Mesenchymal stem cell (in vitro differentiated cells and primary cell): ENCODE measurements at regions not wholly inside any gene's neighbourhood (a gene's known extent, or its start where the extent isn't known, plus 50 kb on each side); places are given as distances from the start of the nearest gene placed in this dataset.

Experiments used
- DNase-seq: peaks from one replicate; pipeline ENCODE4 v3.0.0-alpha.2; 2013
- H2AFZ ChIP-seq: one replicate; pipeline ENCODE4 v1.6.1; 2013; ENCODE audit warnings: low read depth, mild to moderate bottlenecking, control low read depth, inconsistent platforms, low read length, moderate library complexity
- H2AK5ac ChIP-seq: 2 replicates; pipeline ENCODE4 v1.6.1; 2013; ENCODE audit warnings: low read length, moderate library complexity, mild to moderate bottlenecking, inconsistent platforms; ENCODE audit not compliant: severe bottlenecking
- H2BK120ac ChIP-seq: one replicate; pipeline ENCODE4 v1.6.1; 2013; ENCODE audit warnings: low read depth, mild to moderate bottlenecking, inconsistent platforms, low read length, moderate library complexity
- H2BK12ac ChIP-seq, 2 experiments: one replicate each; pipeline ENCODE4 v1.6.1; 2013; ENCODE audit warnings: inconsistent platforms in 2 of 2, low read length in 2 of 2, mild to moderate bottlenecking in 2 of 2, moderate library complexity in 2 of 2, control low read depth in 1 of 2
- H2BK15ac ChIP-seq: one replicate; pipeline ENCODE4 v1.6.1; 2013; ENCODE audit warnings: mild to moderate bottlenecking, low read depth, inconsistent platforms; ENCODE audit not compliant: poor library complexity, severe bottlenecking
- H2BK5ac ChIP-seq: 2 replicates; pipeline ENCODE4 v1.6.1; 2013; ENCODE audit warnings: low read depth, mild to moderate bottlenecking, low read length, control low read depth, inconsistent platforms; ENCODE audit not compliant: poor library complexity, severe bottlenecking
- H3K14ac ChIP-seq, 2 experiments: one replicate each; pipeline ENCODE4 v1.6.1; 2013; ENCODE audit warnings: inconsistent platforms in 2 of 2, low read length in 2 of 2, control low read depth in 1 of 2, mild to moderate bottlenecking in 1 of 2, moderate library complexity in 1 of 2
- H3K18ac ChIP-seq, 2 experiments: one replicate each; pipeline ENCODE4 v1.6.1; 2013; ENCODE audit warnings: inconsistent platforms in 2 of 2, low read length in 2 of 2, control low read depth in 1 of 2, low read depth in 1 of 2, mild to moderate bottlenecking in 1 of 2
- H3K23ac ChIP-seq, 2 experiments: one replicate each; pipeline ENCODE4 v1.6.1; 2013; ENCODE audit warnings: inconsistent platforms in 2 of 2, low read length in 2 of 2, mild to moderate bottlenecking in 2 of 2, moderate library complexity in 2 of 2, control low read depth in 1 of 2
- H3K27ac ChIP-seq: 2 replicates; pipeline ENCODE4 v1.5.1; 2013; ENCODE audit warnings: mild to moderate bottlenecking, moderate library complexity, low read length, control low read depth, inconsistent platforms; ENCODE audit not compliant: poor library complexity, severe bottlenecking
- H3K27me3 ChIP-seq, 2 experiments: 2 replicates each; pipeline versions ENCODE4 v1.6.1 to v1.7.0; 2013; ENCODE audit warnings: low read length in 2 of 2, mild to moderate bottlenecking in 2 of 2, moderate library complexity in 2 of 2, control low read depth in 1 of 2, inconsistent platforms in 1 of 2; ENCODE audit not compliant: control insufficient read depth in 1 of 2, insufficient read depth in 1 of 2
- H3K36me3 ChIP-seq, 2 experiments: 2 replicates each; pipeline versions ENCODE4 v1.6.1 to v1.7.0; 2013; ENCODE audit warnings: low read length in 2 of 2, control low read depth in 1 of 2, inconsistent platforms in 1 of 2, low read depth in 1 of 2, mild to moderate bottlenecking in 1 of 2; ENCODE audit not compliant: insufficient read depth in 2 of 2, control insufficient read depth in 1 of 2
- H3K4ac ChIP-seq, 2 experiments: one replicate each; pipeline ENCODE4 v1.6.1; 2013; ENCODE audit warnings: inconsistent platforms in 2 of 2, low read length in 2 of 2, mild to moderate bottlenecking in 2 of 2, moderate library complexity in 2 of 2, control low read depth in 1 of 2, low read depth in 1 of 2
- H3K4me1 ChIP-seq: 2 replicates; pipeline ENCODE4 v1.6.1; 2013; ENCODE audit warnings: low read depth, low read length, control low read depth; ENCODE audit not compliant: control insufficient read depth, insufficient read depth
- H3K4me2 ChIP-seq: 2 replicates; pipeline ENCODE4 v1.6.1; 2013; ENCODE audit warnings: low read length, mild to moderate bottlenecking, inconsistent platforms; ENCODE audit not compliant: poor library complexity, severe bottlenecking
- H3K4me3 ChIP-seq, 2 experiments: 2 replicates each; pipeline versions ENCODE4 v1.5.1 to v1.7.0; 2013; ENCODE audit warnings: low read length in 2 of 2, mild to moderate bottlenecking in 2 of 2, control low read depth in 1 of 2, low read depth in 1 of 2; ENCODE audit not compliant: insufficient read depth in 1 of 2
- H3K79me1 ChIP-seq: replicated peaks from 2 replicates; pipeline ENCODE4 v1.6.1; 2013; ENCODE audit warnings: mild to moderate bottlenecking, control low read depth, low read length, inconsistent platforms; ENCODE audit not compliant: poor library complexity, severe bottlenecking
- H3K9ac ChIP-seq: 2 replicates; pipeline ENCODE4 v1.7.0; 2013; ENCODE audit warnings: mild to moderate bottlenecking, low read length, moderate library complexity
- H3K9me3 ChIP-seq: 2 replicates; pipeline ENCODE4 v1.7.0; 2013; ENCODE audit warnings: mild to moderate bottlenecking, low read length; ENCODE audit not compliant: control insufficient read depth
- H4K8ac ChIP-seq: one replicate; pipeline ENCODE4 v1.6.1; 2013; ENCODE audit warnings: inconsistent platforms, mild to moderate bottlenecking, low read length, moderate library complexity
- H4K91ac ChIP-seq: one replicate; pipeline ENCODE4 v1.6.1; 2013; ENCODE audit warnings: mild to moderate bottlenecking, low read length, inconsistent platforms
- WGBS: methylation state at CpG from one replicate; pipeline ENCODE4 v1.1.7; 2013; ENCODE audit warnings: mixed read lengths; 5-methylcytosine and 5-hydroxymethylcytosine counted together

DNA sequence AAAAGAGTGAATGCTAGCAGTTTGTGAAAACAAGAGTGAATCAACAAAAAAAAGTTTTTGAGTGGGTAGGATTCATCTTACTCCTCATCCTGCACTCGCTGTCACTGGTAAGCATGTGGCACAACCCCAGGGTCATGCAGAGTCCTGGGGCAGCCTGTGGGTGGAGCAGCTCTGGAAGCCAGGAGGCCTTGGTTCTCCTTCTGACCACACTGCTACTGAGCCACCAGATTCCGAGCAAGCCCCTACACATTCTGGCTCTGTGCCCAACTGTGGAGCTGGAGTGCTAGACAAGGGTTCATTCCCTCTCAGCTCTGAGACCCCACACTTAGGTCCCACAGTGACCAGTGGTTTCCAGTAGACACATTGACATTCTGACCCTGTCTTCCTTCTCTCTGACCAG, 670.6 kb downstream of the BCL11A start:
- H3K9me3 ChIP-seq = no peaks in the 10 kb centered on the region
- no peaks in the 10 kb centered on the region for H3K36me3 ChIP-seq
- H4K91ac ChIP-seq = no peak overlapping the region
- no peak overlapping the region for H3K18ac ChIP-seq
- H4K8ac ChIP-seq = no peak overlapping the region
- no peak overlapping the region for H3K9ac ChIP-seq
- no peak for DNase-seq
- H3K27ac ChIP-seq = no peak overlapping the region
- no peaks in the 10 kb centered on the region for H3K27me3 ChIP-seq
- no peak overlapping the region for H3K23ac ChIP-seq
- no peaks in the 10 kb centered on the region for H3K79me1 ChIP-seq
- no peak overlapping the region for H2BK12ac ChIP-seq
- no peak overlapping the region for H2AFZ ChIP-seq
- H3K4me2 ChIP-seq = no peak overlapping the region
- WGBS = 83% methylated on average over 2 of the region's 2 CpGs
- H3K4me3 ChIP-seq = no peak overlapping the region
- H2BK120ac ChIP-seq = no peak overlapping the region
- H3K4ac ChIP-seq = no peak overlapping the region
- no peak overlapping the region for H3K14ac ChIP-seq
- no peak overlapping the region for H2BK5ac ChIP-seq
- H2BK15ac ChIP-seq = no peak overlapping the region
- H3K4me1 ChIP-seq = no peaks in the 10 kb centered on the region
- H2AK5ac ChIP-seq = no peak overlapping the region

DNA sequence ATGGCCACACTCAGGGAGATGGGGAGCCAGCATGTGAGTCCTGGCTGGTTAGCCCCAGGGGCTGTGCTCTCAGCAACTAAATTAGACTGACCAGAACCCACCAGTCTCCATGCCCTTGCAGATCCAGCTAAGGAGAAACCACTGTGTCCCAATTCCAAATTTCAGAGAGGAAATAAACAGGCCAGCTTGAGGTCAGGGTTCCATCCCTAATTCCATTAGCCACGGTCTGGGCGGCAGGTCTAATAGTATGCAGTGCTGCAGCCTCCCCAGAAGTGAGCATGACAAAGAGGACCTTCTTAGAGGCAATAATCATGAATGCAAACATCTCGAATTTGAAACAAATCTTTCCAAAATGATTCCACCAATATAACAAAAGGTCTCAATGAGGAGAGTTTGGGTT, 671.2 kb downstream of the BCL11A start:
- Histone ChIP-seq H4K8ac (no peak overlapping the region), H3K36me3 (no peaks in the 10 kb centered on the region), H2BK5ac (no peak overlapping the region), H4K91ac (no peak overlapping the region), H2AFZ (no peak overlapping the region), H3K23ac (no peak overlapping the region), H3K9me3 (no peaks in the 10 kb centered on the region), H3K14ac (no peak overlapping the region), H2BK12ac (no peak overlapping the region), H2BK120ac (no peak overlapping the region), H3K79me1 (no peaks in the 10 kb centered on the region), H3K18ac (no peak overlapping the region), H3K4ac (no peak overlapping the region), H3K27me3 (no peaks in the 10 kb centered on the region), H3K4me3 (no peak overlapping the region), H2AK5ac (no peak overlapping the region), H2BK15ac (no peak overlapping the region), H3K27ac (no peak overlapping the region), H3K4me1 (no peaks in the 10 kb centered on the region), H3K9ac (no peak overlapping the region), H3K4me2 (no peak overlapping the region)
- DNase-seq = no peak
- WGBS = 71% methylated on average over 2 of the region's 3 CpGs

DNA sequence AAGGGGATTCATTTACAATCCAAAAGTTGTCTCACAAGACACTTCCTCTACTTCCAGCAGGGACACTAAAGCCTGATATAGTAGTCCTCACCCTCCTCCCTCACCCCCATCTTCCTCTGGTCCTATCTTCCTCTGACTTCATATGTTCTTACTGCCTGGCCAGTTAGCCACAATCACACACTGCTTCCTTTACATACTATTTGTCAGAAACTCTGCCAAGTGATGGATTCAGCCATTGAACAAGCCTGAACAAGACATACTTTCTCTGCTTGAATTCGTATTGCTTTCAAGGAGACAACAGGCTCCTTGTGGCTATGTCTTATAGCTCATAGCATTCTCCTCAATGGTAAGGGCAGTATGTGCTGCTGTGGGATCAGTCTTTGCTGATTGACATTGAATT, 672.2 kb downstream of the BCL11A start:
- Histone ChIP-seq H2BK5ac (no peak overlapping the region), H3K18ac (no peak overlapping the region), H3K4ac (no peak overlapping the region), H3K36me3 (no peaks in the 10 kb centered on the region), H3K4me1 (no peaks in the 10 kb centered on the region), H2AK5ac (no peak overlapping the region), H2BK12ac (no peak overlapping the region), H3K27ac (no peak overlapping the region), H2AFZ (no peak overlapping the region), H3K23ac (no peak overlapping the region), H3K9ac (no peak overlapping the region), H3K4me3 (no peak overlapping the region), H2BK15ac (no peak overlapping the region), H2BK120ac (no peak overlapping the region), H3K14ac (no peak overlapping the region), H3K4me2 (no peak overlapping the region), H4K91ac (no peak overlapping the region), H3K79me1 (no peaks in the 10 kb centered on the region), H3K27me3 (no peaks in the 10 kb centered on the region), H3K9me3 (no peaks in the 10 kb centered on the region), H4K8ac (no peak overlapping the region)
- no peak for DNase-seq
- 56% methylated on average over 1 of the region's 1 CpG for whole genome bisulfite sequencing

DNA sequence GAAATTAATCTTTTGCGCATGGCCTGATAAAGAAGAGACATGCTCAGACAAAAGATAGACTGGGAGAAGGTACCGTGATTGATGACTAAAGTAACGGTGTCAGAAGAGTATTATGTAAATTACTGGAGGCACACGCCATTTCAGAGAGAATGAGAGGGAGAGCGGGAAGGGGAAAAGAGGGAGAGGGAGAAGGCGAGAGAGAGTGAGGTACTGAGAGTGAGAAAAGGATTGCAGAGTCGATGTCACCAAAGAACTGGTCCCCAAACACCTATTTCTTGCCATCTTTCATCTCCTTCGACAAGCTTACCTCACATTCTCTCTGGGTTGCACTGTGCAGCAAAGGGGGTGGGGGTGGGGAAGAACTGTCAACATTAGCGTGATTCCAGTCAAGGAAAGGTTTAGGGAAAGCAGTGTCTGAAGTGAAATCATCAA, 673.7 kb downstream of the BCL11A start:
- H3K4me1 ChIP-seq = no peaks in the 10 kb centered on the region
- H3K9ac ChIP-seq = no peak overlapping the region
- DNase-seq = no peak
- H3K4me3 ChIP-seq = no peak overlapping the region
- no peaks in the 10 kb centered on the region for H3K9me3 ChIP-seq
- no peaks in the 10 kb centered on the region for H3K36me3 ChIP-seq
- H2BK12ac ChIP-seq = no peak overlapping the region
- no peak overlapping the region for H3K18ac ChIP-seq
- no peak overlapping the region for H2BK120ac ChIP-seq
- no peak overlapping the region for H3K27ac ChIP-seq
- no peak overlapping the region for H3K4ac ChIP-seq
- no peak overlapping the region for H2BK5ac ChIP-seq
- H3K27me3 ChIP-seq = no peaks in the 10 kb centered on the region
- H3K23ac ChIP-seq = no peak overlapping the region
- H2BK15ac ChIP-seq = no peak overlapping the region
- WGBS = 86% methylated on average over 5 of the region's 9 CpGs
- H4K91ac ChIP-seq = no peak overlapping the region
- H2AK5ac ChIP-seq = no peak overlapping the region
- no peak overlapping the region for H4K8ac ChIP-seq
- no peak overlapping the region for H2AFZ ChIP-seq
- no peak overlapping the region for H3K14ac ChIP-seq
- H3K79me1 ChIP-seq = no peaks in the 10 kb centered on the region
- H3K4me2 ChIP-seq = no peak overlapping the region
